ENCODE measurements at regions not wholly inside any gene's neighbourhood (a gene's known extent, or its start where the extent isn't known, plus 50 kb on each side); places are given as distances from the start of the nearest gene placed in this dataset.

- ChIA-PET POLR2A (no interaction called here), CTCF (interaction anchor here (0.8 kb wide), 1 partner anchor 247 kb away, joined by 3 read pairs; no protein-coding TSS in a partner anchor)
- TF ChIP-seq HMGA2 (CRISPR knock-in tag; IDR thresholded peaks at IDR 0.05) (no peak), E2F4 (CRISPR knock-in tag; IDR thresholded peaks at IDR 0.05; ENCODE audit: borderline replicate concordance, low read depth) (no peak), ZNF396 (CRISPR knock-in tag; IDR thresholded peaks at IDR 0.05; ENCODE audit: borderline replicate concordance) (no peak), JUN (CRISPR knock-in tag; IDR thresholded peaks at IDR 0.05) (no peak), TEAD1 (CRISPR knock-in tag; IDR thresholded peaks at IDR 0.05) (no peak), ZNF425 (CRISPR knock-in tag; conservative IDR thresholded peaks at IDR 0.05) (no peak), SMAD4 (CRISPR knock-in tag; IDR thresholded peaks at IDR 0.05) (no peak), CREB1 (CRISPR knock-in tag; IDR thresholded peaks at IDR 0.05) (no peak), SP1 (CRISPR knock-in tag; conservative IDR thresholded peaks at IDR 0.05) (no peak), TCF7 (CRISPR knock-in tag; IDR thresholded peaks at IDR 0.05; ENCODE audit: low read depth) (no peak), NR3C1 (CRISPR knock-in tag; conservative IDR thresholded peaks at IDR 0.05; ENCODE audit: low read depth) (no peak), TEAD4 (CRISPR knock-in tag; IDR thresholded peaks at IDR 0.05) (no peak)
- TF ChIP-seq, protein P1, sequence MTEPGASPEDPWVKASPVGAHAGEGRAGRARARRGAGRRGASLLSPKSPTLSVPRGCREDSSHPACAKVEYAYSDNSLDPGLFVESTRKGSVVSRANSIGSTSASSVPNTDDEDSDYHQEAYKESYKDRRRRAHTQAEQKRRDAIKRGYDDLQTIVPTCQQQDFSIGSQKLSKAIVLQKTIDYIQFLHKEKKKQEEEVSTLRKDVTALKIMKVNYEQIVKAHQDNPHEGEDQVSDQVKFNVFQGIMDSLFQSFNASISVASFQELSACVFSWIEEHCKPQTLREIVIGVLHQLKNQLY (CRISPR knock-in tag; IDR thresholded peaks at IDR 0.05) = no peak
- TF ChIP-seq, protein P2, sequence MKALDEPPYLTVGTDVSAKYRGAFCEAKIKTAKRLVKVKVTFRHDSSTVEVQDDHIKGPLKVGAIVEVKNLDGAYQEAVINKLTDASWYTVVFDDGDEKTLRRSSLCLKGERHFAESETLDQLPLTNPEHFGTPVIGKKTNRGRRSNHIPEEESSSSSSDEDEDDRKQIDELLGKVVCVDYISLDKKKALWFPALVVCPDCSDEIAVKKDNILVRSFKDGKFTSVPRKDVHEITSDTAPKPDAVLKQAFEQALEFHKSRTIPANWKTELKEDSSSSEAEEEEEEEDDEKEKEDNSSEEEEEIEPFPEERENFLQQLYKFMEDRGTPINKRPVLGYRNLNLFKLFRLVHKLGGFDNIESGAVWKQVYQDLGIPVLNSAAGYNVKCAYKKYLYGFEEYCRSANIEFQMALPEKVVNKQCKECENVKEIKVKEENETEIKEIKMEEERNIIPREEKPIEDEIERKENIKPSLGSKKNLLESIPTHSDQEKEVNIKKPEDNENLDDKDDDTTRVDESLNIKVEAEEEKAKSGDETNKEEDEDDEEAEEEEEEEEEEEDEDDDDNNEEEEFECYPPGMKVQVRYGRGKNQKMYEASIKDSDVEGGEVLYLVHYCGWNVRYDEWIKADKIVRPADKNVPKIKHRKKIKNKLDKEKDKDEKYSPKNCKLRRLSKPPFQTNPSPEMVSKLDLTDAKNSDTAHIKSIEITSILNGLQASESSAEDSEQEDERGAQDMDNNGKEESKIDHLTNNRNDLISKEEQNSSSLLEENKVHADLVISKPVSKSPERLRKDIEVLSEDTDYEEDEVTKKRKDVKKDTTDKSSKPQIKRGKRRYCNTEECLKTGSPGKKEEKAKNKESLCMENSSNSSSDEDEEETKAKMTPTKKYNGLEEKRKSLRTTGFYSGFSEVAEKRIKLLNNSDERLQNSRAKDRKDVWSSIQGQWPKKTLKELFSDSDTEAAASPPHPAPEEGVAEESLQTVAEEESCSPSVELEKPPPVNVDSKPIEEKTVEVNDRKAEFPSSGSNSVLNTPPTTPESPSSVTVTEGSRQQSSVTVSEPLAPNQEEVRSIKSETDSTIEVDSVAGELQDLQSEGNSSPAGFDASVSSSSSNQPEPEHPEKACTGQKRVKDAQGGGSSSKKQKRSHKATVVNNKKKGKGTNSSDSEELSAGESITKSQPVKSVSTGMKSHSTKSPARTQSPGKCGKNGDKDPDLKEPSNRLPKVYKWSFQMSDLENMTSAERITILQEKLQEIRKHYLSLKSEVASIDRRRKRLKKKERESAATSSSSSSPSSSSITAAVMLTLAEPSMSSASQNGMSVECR (CRISPR knock-in tag; IDR thresholded peaks at IDR 0.05; ENCODE audit: borderline replicate concordance) = no peak
- TF ChIP-seq, protein P3, sequence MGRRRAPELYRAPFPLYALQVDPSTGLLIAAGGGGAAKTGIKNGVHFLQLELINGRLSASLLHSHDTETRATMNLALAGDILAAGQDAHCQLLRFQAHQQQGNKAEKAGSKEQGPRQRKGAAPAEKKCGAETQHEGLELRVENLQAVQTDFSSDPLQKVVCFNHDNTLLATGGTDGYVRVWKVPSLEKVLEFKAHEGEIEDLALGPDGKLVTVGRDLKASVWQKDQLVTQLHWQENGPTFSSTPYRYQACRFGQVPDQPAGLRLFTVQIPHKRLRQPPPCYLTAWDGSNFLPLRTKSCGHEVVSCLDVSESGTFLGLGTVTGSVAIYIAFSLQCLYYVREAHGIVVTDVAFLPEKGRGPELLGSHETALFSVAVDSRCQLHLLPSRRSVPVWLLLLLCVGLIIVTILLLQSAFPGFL (CRISPR knock-in tag; IDR thresholded peaks at IDR 0.05; ENCODE audit: borderline replicate concordance) = no peak
- TF ChIP-seq, protein P4, sequence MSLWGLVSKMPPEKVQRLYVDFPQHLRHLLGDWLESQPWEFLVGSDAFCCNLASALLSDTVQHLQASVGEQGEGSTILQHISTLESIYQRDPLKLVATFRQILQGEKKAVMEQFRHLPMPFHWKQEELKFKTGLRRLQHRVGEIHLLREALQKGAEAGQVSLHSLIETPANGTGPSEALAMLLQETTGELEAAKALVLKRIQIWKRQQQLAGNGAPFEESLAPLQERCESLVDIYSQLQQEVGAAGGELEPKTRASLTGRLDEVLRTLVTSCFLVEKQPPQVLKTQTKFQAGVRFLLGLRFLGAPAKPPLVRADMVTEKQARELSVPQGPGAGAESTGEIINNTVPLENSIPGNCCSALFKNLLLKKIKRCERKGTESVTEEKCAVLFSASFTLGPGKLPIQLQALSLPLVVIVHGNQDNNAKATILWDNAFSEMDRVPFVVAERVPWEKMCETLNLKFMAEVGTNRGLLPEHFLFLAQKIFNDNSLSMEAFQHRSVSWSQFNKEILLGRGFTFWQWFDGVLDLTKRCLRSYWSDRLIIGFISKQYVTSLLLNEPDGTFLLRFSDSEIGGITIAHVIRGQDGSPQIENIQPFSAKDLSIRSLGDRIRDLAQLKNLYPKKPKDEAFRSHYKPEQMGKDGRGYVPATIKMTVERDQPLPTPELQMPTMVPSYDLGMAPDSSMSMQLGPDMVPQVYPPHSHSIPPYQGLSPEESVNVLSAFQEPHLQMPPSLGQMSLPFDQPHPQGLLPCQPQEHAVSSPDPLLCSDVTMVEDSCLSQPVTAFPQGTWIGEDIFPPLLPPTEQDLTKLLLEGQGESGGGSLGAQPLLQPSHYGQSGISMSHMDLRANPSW (CRISPR knock-in tag; conservative IDR thresholded peaks at IDR 0.05; ENCODE audit: low read depth) = no peak
- Mint-ChIP-seq H3K9me3 (no peaks in the 10 kb centered on the region), H3K27ac (no peak overlapping the region), H3K36me3 (no peaks in the 10 kb centered on the region), H3K27me3 (ENCODE audit: low read depth) (peaks cover 22% of the 10 kb centered on the region), H3K4me1 (peaks cover 20% of the 10 kb centered on the region), H3K4me3 (no peak overlapping the region)
- no peak for DNase-seq (ENCODE audit: low spot score)
- no peak for ATAC-seq
Measured at GRCh38 chr2:64853894-64854293, 135.3 kb upstream of the SLC1A4 start.

Measured in WTC11 (cell line).